ENCODE measurements at regions not wholly inside any gene's neighbourhood (a gene's known extent, or its start where the extent isn't known, plus 50 kb on each side); places are given as distances from the start of the nearest gene placed in this dataset.
A peak's percentile ranks its signal among the peaks of the same experiment; 100 is the strongest.
"Not testable (repeated sequence)": the region's sequence is repeated elsewhere in the genome, so short reads cannot be mapped to it uniquely, and the experiment has no call there.

- DNase-seq, result not testable (repeated sequence)
These were observed 52.5 kb downstream of the KIAA0408 start for GRCh38 chr6:127406722-127407121.

- no peak for DNase-seq
These were observed 53.1 kb downstream of the KIAA0408 start for GRCh38 chr6:127406122-127406521.

- DNase-seq, result no peak
These were observed 54.5 kb downstream of the KIAA0408 start for GRCh38 chr6:127404594-127405178.

- DNase-seq, result no peak
These were observed 55.1 kb downstream of the KIAA0408 start for GRCh38 chr6:127404133-127404532.

GRCh38 chr6:127403636-127404035 lies 55.6 kb downstream of the KIAA0408 start:
- DNase-seq, result no peak

GRCh38 chr6:127402890-127403617 lies 56.1 kb downstream of the KIAA0408 start:
- DNase-seq, result no peak

- DNase-seq, result no peak
These were observed 54.6 kb upstream of the ECHDC1 start for GRCh38 chr6:127397729-127398630.

- peak; percentile 95 for DNase-seq
These were observed 53.8 kb upstream of the ECHDC1 start for GRCh38 chr6:127397171-127397597.
